Heart left ventricle (tissue), 16 donors: ENCODE measurements at regions not wholly inside any gene's neighbourhood (a gene's known extent, or its start where the extent isn't known, plus 50 kb on each side); places are given as distances from the start of the nearest gene placed in this dataset.

Experiments used
- ATAC-seq, 4 donors: fragments of 200-7000 bp; cut with Tn5 transposase; one replicate each; pipeline ENCODE4 v1.9.1; 2020 to 2022; ENCODE audit warnings: moderate library complexity in 4 of 4, mild to moderate bottlenecking in 3 of 4, moderate number of reproducible peaks in 1 of 4
- DNase-seq, 5 donors: peaks; one replicate each; pipeline ENCODE4 v3.0.0-alpha.2; 2020
- H3K27ac ChIP-seq, 12 donors: fragments of 200-600 bp; sonication (generic) in 4 of 12; one replicate each; pipeline versions ENCODE4 v1.5.0 to v1.8.0; 2016 to 2022; ENCODE audit warnings: mild to moderate bottlenecking in 2 of 12
- H3K27me3 ChIP-seq, 9 donors: fragments of 200-600 bp; sonication (generic) in 2 of 9; one replicate each; pipeline versions ENCODE4 v1.5.1 to v1.8.0; 2016 to 2022; ENCODE audit warnings: mild to moderate bottlenecking in 3 of 9
- H3K36me3 ChIP-seq, 9 donors: fragments of 200-600 bp; sonication (generic) in 2 of 9; one replicate each; pipeline versions ENCODE4 v1.5.0 to v1.8.0; 2018 to 2022; ENCODE audit warnings: mild to moderate bottlenecking in 2 of 9
- H3K4me1 ChIP-seq, 12 donors: fragments of 200-600 bp; sonication (generic) in 4 of 12; one replicate each; pipeline versions ENCODE4 v1.5.0 to v1.8.0; 2016 to 2022; ENCODE audit warnings: mild to moderate bottlenecking in 3 of 12
- H3K4me3 ChIP-seq, 12 donors: fragments of 200-600 bp; sonication (generic) in 4 of 12; one replicate each; pipeline versions ENCODE4 v1.5.0 to v1.8.0; 2017 to 2022; ENCODE audit warnings: mild to moderate bottlenecking in 9 of 12, moderate library complexity in 4 of 12
- H3K9me3 ChIP-seq, 12 donors: fragments of 200-600 bp; sonication (generic) in 4 of 12; one replicate each; pipeline versions ENCODE4 v1.5.0 to v1.8.0; 2016 to 2022; ENCODE audit warnings: mild to moderate bottlenecking in 1 of 12
- POLR2A ChIP-seq, 2 donors: fragments of 450-650 bp; IDR thresholded peaks; one replicate each; pipeline ENCODE4 v1.6.1; 2017; ENCODE audit warnings: antibody characterized with exemption in 2 of 2, mild to moderate bottlenecking in 2 of 2, moderate library complexity in 2 of 2
- WGBS, 4 donors: extraction: QIAGEN DNeasy Blood & Tissue Kit in 2 of 4; methylation state at CpG; one replicate each; pipeline versions ENCODE4 v1.1.5 to v1.1.7; 2013 to 2018; 5-methylcytosine and 5-hydroxymethylcytosine counted together
- intact Hi-C, 10 donors: fragments of 100-400 bp; cut with DNase I; formaldehyde crosslinking; loops; one replicate each; pipeline versions ENCODE4 v1.11.1 to v1.14.2; 2022
- TF ChIP-seq, protein P1 (sequence below), 12 donors: fragments of 200-600 bp; sonication (generic) in 4 of 12; IDR thresholded peaks; one replicate each; pipeline versions ENCODE4 v1.5.0 to v1.8.0; 2018 to 2022; ENCODE audit warnings: antibody characterized with exemption in 12 of 12, mild to moderate bottlenecking in 5 of 12
- donor health status: ischemic (EF 13 %, LVEDD 7.1; RV severe dilation, severe dysfunction).
- donor health status: healthy with polysubstance abuse.
- donor health status: DM: no; HTN: yes; CAD: no.
- donor health status: DM: no; HTN: no; CAD: no.
- donor health status: ischemic (EF 25% LVEDD 6.9; RV normal size, moderate dysfunction).
- donor health status: ischemic (EF 25% LVEDD 5.7; RV mildly dilated, moderate dysfunction).
- donor health status: healthy.
- donor health status: DM: yes; HTN: yes; CAD: no.
- donor health status: ischemic (EF 35%, LVEDD 5.7; RV mildly dilated, moderate dysfunction).
- donor health status: nonischemic (EF 11% LVEDD 7.7; RV severe dilation, severe dysfunction).
- donor health status: DM: yes; HTN: yes; CAD: no.
- donor health status: PGD.
- donor health status: ischemic (EF 29% LVEDD 5.4; RV normal size, mild dysfunction).
- donor health status: nonischemic (EF 23%, LVEDD 6.1; RV moderate dilation, normal function).

DNA sequence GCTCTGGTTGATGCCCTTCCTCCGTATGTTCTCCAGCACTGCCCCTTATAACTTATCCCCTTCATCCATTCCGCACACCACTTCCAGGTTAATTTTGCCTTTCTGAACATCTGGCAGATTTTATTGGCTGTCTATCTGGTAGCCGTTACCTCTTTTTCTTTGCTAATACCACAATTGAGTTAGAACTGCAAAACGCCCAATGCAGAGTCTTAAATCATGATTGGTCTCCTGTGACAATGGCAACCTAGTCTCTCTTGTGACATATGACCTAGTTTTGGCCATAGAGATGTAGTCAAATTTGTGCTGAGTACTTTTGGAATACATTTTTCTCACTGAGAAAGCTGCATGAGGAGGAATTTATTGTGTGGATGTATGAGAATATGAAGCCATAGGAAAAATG is 365.7 kb upstream of the PRR16 start:
- no peak for ATAC-seq
- 61 to 79% (median 69%) methylated on average over 4 of the region's 4 CpGs for WGBS, 4 donors
- Histone ChIP-seq H3K4me3 (no peak overlapping the region), H3K36me3 (no peaks in the 10 kb centered on the region), H3K27ac (no peak overlapping the region), H3K27me3 (no peaks in the 10 kb centered on the region), H3K4me1 (peaks cover 0 to 13% (median 0%) of the 10 kb centered on the region in 12 donors), H3K9me3 (no peaks in the 10 kb centered on the region)
- no peak for TF ChIP-seq POLR2A (IDR thresholded peaks at IDR 0.05)
- TF ChIP-seq, protein P1, sequence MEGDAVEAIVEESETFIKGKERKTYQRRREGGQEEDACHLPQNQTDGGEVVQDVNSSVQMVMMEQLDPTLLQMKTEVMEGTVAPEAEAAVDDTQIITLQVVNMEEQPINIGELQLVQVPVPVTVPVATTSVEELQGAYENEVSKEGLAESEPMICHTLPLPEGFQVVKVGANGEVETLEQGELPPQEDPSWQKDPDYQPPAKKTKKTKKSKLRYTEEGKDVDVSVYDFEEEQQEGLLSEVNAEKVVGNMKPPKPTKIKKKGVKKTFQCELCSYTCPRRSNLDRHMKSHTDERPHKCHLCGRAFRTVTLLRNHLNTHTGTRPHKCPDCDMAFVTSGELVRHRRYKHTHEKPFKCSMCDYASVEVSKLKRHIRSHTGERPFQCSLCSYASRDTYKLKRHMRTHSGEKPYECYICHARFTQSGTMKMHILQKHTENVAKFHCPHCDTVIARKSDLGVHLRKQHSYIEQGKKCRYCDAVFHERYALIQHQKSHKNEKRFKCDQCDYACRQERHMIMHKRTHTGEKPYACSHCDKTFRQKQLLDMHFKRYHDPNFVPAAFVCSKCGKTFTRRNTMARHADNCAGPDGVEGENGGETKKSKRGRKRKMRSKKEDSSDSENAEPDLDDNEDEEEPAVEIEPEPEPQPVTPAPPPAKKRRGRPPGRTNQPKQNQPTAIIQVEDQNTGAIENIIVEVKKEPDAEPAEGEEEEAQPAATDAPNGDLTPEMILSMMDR (IDR thresholded peaks at IDR 0.05) = no peak
- intact Hi-C loops = loop anchor here in 1 of 10 donors (10.0 kb wide), 1 partner anchor 56 kb away; no protein-coding TSS in a partner anchor
- DNase-seq = no peak

DNA sequence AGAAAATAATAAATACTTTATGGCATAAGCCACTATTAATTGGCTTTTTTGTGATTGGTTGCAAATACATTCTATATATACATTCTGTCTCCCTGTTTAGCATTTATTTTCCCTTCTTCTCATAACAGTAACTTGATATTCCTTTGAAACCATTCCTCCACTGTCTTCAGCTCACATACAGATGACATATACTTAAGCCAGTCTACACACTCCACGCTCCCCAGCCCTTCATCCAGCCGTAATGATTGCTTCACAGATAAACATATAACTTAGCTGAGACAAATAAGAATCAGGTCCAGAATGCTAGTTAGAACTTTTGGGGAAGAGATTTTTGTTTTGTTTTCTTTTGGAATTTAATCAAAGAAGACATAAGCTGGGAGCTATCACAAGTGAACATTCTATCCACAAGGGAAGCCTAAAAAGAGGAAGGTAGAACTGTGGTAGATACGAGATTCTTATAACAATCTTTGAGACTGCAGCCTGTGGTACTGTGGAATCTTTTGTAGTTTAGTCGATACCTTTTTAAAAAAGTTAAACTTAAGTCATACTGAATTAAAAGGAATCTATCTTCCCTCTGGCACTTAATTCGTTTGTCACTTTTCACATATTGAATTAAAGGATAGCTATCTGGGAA is 365.1 kb upstream of the PRR16 start:
- TF ChIP-seq, protein P1 (IDR thresholded peaks at IDR 0.05) = no peak
- TF ChIP-seq POLR2A (IDR thresholded peaks at IDR 0.05) = no peak
- Histone ChIP-seq H3K4me3 (no peak overlapping the region), H3K4me1 (peaks cover 0 to 15% (median 0%) of the 10 kb centered on the region in 12 donors), H3K36me3 (no peaks in the 10 kb centered on the region), H3K9me3 (no peaks in the 10 kb centered on the region), H3K27me3 (no peaks in the 10 kb centered on the region), H3K27ac (no peak overlapping the region)
- WGBS, 4 donors = 71 to 81% (median 74%) methylated on average over 5 of the region's 5 CpGs
- intact Hi-C loops = loop anchor here in 1 of 10 donors (10.0 kb wide), 1 partner anchor 56 kb away; no protein-coding TSS in a partner anchor
- DNase-seq (no peak), ATAC-seq (no peak)

DNA sequence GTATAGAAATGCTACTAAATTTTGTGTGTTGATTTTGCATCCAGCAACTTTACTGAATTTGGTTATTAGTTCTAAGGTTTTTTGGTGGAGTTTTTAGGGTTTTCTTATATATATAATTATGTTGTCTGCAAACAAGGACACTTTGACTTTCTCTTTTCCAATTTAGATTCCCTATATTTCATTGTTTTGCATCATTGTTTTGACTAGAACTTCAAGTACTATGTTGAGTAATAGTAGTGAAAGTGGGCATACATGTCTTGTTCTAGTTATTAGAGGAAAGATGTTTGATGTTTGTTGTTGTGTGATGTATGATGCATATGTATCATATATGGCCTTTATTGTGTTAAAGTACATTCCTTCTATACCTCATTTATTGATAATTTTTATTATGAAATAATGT is 362.3 kb upstream of the PRR16 start:
- Histone ChIP-seq H3K4me1 (peaks cover 0 to 8% (median 0%) of the 10 kb centered on the region in 12 donors), H3K4me3 (no peak overlapping the region)

DNA sequence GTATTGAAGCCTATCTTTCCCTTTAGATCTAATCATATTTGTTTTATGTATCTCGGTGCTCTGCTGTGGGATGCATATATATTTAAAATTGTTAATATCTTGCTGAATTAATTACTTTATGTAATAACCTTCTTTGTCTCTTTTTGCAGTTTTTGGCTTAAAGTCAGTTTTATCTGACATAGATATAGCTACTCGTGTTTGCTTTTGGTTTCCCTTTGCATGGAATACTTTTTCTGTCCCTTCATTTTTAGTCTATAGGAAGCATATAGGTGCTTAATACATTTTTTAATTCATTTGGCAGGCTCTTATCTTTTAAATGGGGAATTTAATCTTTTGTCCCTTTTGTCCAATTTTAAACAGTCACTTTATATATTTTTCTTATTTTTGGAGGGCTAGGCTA is 360.6 kb upstream of the PRR16 start:
- Histone ChIP-seq H3K4me3 (no peak overlapping the region), H3K4me1 (peaks cover 0 to 2% (median 0%) of the 10 kb centered on the region in 12 donors), H3K27ac (no peak overlapping the region), H3K27me3 (no peaks in the 10 kb centered on the region), H3K36me3 (no peaks in the 10 kb centered on the region), H3K9me3 (no peaks in the 10 kb centered on the region)
- DNase-seq (no peak), ATAC-seq (no peak)
- intact Hi-C loops = no loop called here
- 68 to 74% (median 70%) methylated on average over 2 of the region's 2 CpGs for WGBS, 4 donors
- TF ChIP-seq POLR2A (IDR thresholded peaks at IDR 0.05) = no peak
- TF ChIP-seq, protein P1 (IDR thresholded peaks at IDR 0.05) = no peak

More for the DNA sequence above, 362.3 kb upstream of the PRR16 start:
- intact Hi-C loops = no loop called here
- no peaks in the 10 kb centered on the region for H3K27me3 ChIP-seq
- H3K9me3 ChIP-seq = no peaks in the 10 kb centered on the region
- ATAC-seq (no peak), DNase-seq (no peak)
- no peak for TF ChIP-seq POLR2A (IDR thresholded peaks at IDR 0.05)
- no peaks in the 10 kb centered on the region for H3K36me3 ChIP-seq
- no peak overlapping the region for H3K27ac ChIP-seq
